GM12891 (cell line): ENCODE measurements at regions not wholly inside any gene's neighbourhood (a gene's known extent, or its start where the extent isn't known, plus 50 kb on each side); places are given as distances from the start of the nearest gene placed in this dataset.

Experiments
- DNase-seq: peaks from one replicate; pipeline ENCODE4 v3.0.0; 2011; ENCODE audit warnings: low spot score; ENCODE audit not compliant: insufficient read length
- FAIRE-seq: peaks from 2 replicates; lab custom pipeline; 2011; peaks lifted over from hg19 to GRCh38; lab: Jason Lieb, UNC
- PAX5 ChIP-seq: IDR thresholded peaks from 2 replicates; pipeline ENCODE4 v1.6.1; 2011; ENCODE audit warnings: low read length, moderate library complexity, mild to moderate bottlenecking; ENCODE audit not compliant: insufficient read depth, severe bottlenecking
- POLR2A ChIP-seq: IDR thresholded peaks from 2 replicates; pipeline ENCODE4 v1.6.1; 2011; ENCODE audit warnings: low read depth, low read length, control low read depth
- POLR2AphosphoS5 ChIP-seq: IDR thresholded peaks from 2 replicates; pipeline ENCODE4 v1.6.1; 2011; ENCODE audit warnings: low read depth, low read length, control low read depth
- POU2F2 ChIP-seq: IDR thresholded peaks from 2 replicates; pipeline ENCODE4 v1.6.1; 2011; ENCODE audit warnings: low read depth, mild to moderate bottlenecking, control low read depth, low read length, moderate library complexity
- SPI1 ChIP-seq: IDR thresholded peaks from 2 replicates; pipeline ENCODE4 v1.6.1; 2011; ENCODE audit warnings: low read depth, low read length, control low read depth
- TAF1 ChIP-seq: IDR thresholded peaks from 2 replicates; pipeline ENCODE4 v1.6.1; 2011; ENCODE audit warnings: low read depth, low read length, control low read depth

DNA sequence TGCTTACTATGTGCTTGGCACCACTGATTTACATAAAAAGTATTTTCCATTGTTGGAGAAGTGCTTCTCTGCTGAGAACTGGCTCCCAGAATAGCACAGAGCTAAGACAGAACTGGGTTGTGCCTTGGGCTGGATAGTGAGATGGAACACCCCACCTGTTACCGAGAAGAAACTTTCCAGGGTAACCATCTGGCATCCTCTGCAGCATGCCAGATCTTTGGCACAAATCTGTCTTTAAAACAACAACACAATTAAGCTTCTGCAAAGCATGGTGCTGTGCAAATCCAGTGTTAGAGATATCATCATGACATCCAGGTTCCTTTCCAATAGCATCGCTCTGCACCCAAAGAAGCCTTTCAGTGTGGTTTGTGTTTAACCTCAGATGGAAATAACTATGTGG lies 202.5 kb upstream of the RFC3 start:
- TF ChIP-seq POLR2AphosphoS5, result no peak
- no peak for FAIRE-seq
- DNase-seq, result no peak

DNA sequence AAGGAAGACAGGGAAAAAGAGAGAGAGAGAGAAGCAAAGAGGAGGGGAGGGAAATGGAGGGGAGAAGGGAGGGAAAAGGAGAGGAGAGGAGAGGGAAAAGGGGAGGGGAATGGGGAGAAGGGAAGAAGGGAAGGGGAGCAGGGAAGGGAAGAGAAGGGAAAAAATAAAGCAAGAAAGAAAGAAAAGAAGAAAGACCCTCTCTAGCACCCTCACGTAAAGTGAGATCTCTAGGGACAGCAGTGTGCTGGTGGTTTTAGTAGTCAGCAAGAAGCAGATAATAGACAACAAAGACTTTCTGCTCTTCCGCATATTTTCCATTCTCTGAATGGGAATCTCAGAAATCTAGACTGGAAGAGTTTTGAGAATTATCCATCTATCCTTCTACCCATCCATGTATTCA lies 201.8 kb upstream of the RFC3 start:
- no peak for FAIRE-seq
- DNase-seq, result no peak
- TF ChIP-seq POLR2AphosphoS5, result no peak
- TF ChIP-seq PAX5, result no peak
- TF ChIP-seq SPI1, result no peak
- TF ChIP-seq POU2F2, result no peak
- TF ChIP-seq TAF1, result no peak
- no peak for TF ChIP-seq POLR2A

DNA sequence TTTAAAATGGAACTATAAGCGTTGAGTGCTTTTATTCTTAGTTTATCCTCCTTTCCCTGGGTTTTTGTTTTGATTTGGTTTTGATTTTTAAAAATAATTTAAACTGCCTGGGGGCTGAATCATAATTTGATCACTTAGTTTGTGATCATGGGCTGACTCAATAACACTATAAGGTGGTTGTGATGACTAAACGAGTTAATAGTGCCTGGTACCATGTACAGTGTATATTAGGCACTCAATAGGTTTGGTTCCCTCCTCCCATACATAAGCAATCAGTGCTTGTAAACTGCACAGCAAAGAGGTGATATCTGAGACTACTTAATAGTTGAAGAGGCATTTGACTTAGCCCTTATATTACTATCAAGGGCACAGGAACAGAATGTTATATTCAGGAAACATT lies 200.9 kb upstream of the RFC3 start:
- TF ChIP-seq POLR2A (no peak), PAX5 (no peak), POU2F2 (no peak), SPI1 (no peak), POLR2AphosphoS5 (no peak), TAF1 (no peak)
- FAIRE-seq (no peak), DNase-seq (no peak)

DNA sequence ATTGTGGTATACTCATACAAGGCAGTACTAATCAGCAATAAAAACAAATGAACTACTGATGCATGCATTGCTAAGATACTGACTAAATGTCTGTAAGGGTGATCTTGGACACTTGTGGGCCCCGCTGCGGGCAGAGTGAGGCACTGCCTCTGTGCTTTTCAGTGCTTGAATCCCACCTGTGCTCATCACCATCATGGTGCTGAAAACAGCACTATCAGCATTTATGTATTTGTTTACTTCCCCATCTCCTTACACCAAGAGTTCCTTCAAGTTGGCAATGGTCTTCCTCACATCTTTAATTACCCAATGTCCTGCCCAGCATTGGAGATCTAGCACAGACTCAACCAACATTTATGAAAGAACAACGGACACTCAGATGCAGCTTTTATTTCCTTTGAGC lies 193.7 kb upstream of the RFC3 start:
- FAIRE-seq (no peak), DNase-seq (no peak)
- no peak for TF ChIP-seq SPI1
- TF ChIP-seq POU2F2, result no peak
- TF ChIP-seq PAX5, result no peak
- no peak for TF ChIP-seq POLR2AphosphoS5
- TF ChIP-seq TAF1, result no peak
- no peak for TF ChIP-seq POLR2A

DNA sequence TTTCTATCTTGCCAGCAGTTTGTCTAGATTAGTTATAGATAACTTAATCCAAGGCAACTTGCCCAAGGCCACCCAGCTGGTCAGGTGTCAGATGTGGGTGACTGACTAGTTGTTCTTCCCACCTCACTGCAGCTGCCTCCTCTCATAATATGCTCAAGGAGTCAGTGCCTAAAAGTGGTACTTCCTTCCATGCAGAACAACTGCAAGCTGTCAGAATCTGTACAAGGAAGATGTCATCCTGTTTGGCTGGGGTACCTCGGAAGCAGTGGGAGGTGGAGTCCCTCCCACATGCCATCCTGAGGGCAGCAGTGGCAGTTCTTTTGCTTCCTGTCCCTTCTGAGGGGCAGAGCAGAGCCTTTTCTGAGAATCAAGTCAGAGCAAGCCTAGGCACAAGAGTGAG lies 193.2 kb upstream of the RFC3 start:
- no peak for TF ChIP-seq POU2F2
- TF ChIP-seq POLR2AphosphoS5, result no peak
- TF ChIP-seq POLR2A, result no peak
- TF ChIP-seq TAF1, result no peak
- no peak for TF ChIP-seq PAX5
- TF ChIP-seq SPI1, result no peak
- FAIRE-seq (no peak), DNase-seq (no peak)

DNA sequence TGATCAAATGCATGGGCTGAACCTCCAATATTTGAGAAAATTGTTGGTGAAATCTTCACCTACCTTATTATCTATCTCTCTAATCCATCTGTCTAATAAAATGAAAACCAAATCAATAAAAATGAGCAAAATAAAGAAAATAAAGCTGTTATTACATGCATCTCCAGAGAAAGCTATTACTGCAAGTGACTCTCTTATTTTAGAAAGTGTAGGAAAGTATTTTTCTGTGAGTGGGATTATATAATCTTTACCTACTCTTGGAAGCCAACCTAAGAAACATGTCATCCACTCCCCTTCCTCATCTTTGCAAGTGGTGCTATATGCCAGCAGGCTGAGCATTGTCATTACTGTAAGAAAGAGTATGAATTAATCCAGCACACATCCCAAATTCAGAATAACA lies 191.5 kb upstream of the RFC3 start:
- FAIRE-seq (no peak), DNase-seq (no peak)
- TF ChIP-seq POU2F2 (no peak), POLR2A (no peak), SPI1 (no peak), POLR2AphosphoS5 (no peak), TAF1 (no peak), PAX5 (no peak)

DNA sequence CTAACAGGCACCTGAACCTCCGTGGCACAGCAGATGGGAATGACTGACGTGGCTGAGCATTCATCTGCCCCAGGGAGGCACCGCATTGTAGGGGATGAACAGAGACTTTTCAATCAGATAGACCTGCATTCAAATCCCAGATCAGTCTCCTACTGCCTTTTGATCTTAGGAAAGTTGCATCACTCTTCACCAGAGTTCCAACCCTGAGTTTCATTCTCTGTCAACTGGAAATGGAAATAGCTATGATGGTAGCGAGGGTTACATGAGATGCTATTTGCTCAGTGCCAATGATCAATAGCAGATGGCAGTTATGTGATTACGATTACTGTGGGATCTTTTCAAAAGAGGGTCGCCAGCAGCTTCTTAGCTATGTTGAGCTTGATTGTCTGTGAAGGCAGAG lies 189.3 kb upstream of the RFC3 start:
- TF ChIP-seq POLR2AphosphoS5 (no peak), TAF1 (no peak), SPI1 (no peak), PAX5 (no peak), POU2F2 (no peak), POLR2A (no peak)
- no peak for DNase-seq
- no peak for FAIRE-seq

DNA sequence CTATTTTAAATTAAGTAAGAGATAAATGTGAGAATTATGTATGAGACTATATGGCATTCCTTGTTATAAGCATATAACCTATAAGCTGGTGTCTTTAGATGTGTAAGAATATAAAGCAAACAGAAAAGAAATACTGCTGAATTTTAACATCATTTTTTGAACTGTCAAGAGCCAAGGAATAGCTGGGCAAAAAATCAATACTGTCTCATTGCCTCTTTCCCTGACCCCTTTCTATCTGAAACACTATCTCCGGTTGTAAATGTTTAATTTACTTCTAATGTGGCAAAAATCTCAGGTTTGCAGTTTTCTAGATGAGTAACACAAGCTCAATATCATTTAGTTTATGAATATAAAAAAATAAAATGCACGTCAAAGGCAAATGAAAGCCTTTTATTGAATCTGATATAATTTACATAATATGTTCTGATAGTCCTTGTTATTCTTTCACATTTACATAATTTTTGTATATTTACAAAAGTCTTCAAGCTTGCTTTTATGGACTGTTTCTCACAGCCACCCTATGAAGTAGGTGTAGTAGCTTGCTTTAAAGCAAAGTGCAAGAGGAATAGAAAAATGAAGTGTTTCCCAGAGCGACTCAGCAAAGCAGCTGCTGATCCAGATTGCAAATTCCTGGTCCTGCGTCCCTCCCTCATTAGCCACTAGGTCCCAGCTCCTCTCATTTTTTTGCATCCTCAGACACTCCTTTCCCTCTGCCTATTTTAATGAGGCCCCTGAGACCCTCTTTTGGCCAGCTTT lies 188.2 kb upstream of the RFC3 start:
- DNase-seq (no peak), FAIRE-seq (no peak)
- TF ChIP-seq SPI1, result no peak
- TF ChIP-seq POU2F2, result no peak
- no peak for TF ChIP-seq PAX5
- no peak for TF ChIP-seq POLR2AphosphoS5
- no peak for TF ChIP-seq TAF1
- no peak for TF ChIP-seq POLR2A

DNA sequence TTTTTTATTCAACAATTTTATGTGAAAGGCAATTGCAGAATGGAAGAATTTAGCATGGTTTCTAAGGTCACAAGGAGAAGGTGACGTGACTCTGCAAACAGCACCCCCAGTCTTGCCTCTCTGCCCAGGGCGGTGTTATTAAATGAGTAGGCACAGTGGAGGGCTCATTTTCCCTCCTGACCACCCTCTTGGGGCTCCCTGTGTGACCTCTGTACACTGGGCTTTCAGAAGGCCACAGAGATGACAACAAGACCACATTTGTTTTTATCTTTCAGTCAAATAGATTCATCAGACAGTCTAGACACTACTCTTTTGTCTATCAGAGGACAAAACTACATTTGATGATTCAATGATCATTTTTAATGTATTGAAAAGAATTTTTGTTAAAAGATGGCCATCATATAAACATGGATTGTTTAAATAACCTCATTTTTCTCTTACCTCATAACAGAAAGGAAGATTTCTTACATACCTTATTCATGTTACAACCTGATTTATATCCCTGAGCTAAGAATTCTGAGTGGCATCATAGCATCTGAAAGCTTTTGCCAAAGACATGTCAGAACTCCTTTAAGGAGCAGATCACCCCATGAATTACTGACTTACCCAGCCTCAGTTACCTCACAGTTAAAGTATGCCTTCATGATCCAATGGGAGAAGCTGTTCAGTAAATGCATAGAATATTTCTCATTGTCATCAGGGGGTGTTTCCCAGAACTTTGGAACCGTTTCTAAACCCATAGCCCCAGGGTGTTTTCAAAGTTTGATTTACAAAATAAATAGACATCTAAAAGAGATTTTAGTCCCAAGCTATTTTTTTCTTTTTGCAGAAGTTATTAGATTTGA lies 184.0 kb upstream of the RFC3 start:
- TF ChIP-seq POLR2AphosphoS5, result no peak
- FAIRE-seq (peak; percentile 31), DNase-seq (no peak)

DNA sequence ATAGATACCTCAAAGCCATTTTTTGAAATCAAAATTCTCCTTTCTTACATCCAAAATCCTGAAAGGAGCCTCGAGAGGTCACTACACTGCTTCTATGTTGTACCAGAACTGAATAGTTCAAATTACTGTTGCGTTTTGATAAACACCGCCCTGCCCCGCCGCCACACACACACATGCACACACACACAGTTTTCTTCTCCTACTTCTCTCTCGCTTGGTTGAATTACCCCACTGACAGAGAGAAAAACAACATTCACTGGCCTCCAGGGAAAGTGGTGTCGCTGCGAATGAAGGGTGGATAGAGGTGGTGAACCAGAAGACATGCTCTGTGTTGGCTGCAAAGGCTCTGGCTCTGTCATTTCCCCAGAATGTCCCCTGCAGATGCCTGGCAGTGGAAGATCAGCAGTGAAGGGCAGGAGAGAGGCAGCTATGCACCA lies 183.4 kb upstream of the RFC3 start:
- FAIRE-seq (no peak), DNase-seq (no peak)
- TF ChIP-seq POLR2AphosphoS5 (no peak), PAX5 (no peak), TAF1 (no peak), POLR2A (no peak), POU2F2 (no peak), SPI1 (no peak)
